ENCODE measurements at regions not wholly inside any gene's neighbourhood (a gene's known extent, or its start where the extent isn't known, plus 50 kb on each side); places are given as distances from the start of the nearest gene placed in this dataset.
A peak's percentile ranks its signal among the peaks of the same experiment; 100 is the strongest.
"Not testable (repeated sequence)": the region's sequence is repeated elsewhere in the genome, so short reads cannot be mapped to it uniquely, and the experiment has no call there.

- Histone ChIP-seq H3K4me3 (peak overlapping the region; percentile 19 to 39), H3K27me3 (no peaks in the 10 kb centered on the region), H3K36me3 (no peaks in the 10 kb centered on the region), H3K27ac (peak overlapping the region; percentile 62 to 77), H3K4me1 (peaks cover 0 to 8% of the 10 kb centered on the region in 2 donors), H3K9me3 (no peaks in the 10 kb centered on the region)
- TF ChIP-seq CTCF (IDR thresholded peaks at IDR 0.05), result peak; percentile 74 to 92
- DNase-seq (ENCODE audit: low spot score), result peak; percentile 96
These were observed 158.4 kb upstream of the FAM20A start for GRCh38 chr17:68759343-68760140.

DNA sequence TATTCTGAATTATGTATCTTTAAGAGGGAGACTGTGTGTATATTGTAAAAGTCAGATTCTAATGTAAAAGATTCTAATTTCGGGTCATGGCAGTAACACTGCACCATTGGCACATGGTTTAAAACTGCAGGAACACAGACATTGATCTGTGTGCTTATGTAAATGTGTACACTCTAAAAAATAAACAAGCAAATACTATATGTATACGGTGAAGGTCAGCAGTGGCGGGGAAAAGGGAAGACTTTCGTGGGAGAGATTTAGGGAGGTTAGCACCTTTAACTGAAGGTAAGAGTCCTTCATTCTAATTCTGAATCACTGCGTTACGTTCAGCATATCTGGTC lies 157.8 kb upstream of the FAM20A start:
- Histone ChIP-seq H3K36me3 (no peaks in the 10 kb centered on the region), H3K4me1 (peaks cover 0 to 8% of the 10 kb centered on the region in 2 donors), H3K4me3 (no peak overlapping the region), H3K9me3 (no peaks in the 10 kb centered on the region), H3K27me3 (no peaks in the 10 kb centered on the region), H3K27ac (peak overlapping the region in 1 of 2 donors; percentile 77)
- no peak for TF ChIP-seq CTCF (IDR thresholded peaks at IDR 0.05)
- no peak for DNase-seq (ENCODE audit: low spot score)

DNA sequence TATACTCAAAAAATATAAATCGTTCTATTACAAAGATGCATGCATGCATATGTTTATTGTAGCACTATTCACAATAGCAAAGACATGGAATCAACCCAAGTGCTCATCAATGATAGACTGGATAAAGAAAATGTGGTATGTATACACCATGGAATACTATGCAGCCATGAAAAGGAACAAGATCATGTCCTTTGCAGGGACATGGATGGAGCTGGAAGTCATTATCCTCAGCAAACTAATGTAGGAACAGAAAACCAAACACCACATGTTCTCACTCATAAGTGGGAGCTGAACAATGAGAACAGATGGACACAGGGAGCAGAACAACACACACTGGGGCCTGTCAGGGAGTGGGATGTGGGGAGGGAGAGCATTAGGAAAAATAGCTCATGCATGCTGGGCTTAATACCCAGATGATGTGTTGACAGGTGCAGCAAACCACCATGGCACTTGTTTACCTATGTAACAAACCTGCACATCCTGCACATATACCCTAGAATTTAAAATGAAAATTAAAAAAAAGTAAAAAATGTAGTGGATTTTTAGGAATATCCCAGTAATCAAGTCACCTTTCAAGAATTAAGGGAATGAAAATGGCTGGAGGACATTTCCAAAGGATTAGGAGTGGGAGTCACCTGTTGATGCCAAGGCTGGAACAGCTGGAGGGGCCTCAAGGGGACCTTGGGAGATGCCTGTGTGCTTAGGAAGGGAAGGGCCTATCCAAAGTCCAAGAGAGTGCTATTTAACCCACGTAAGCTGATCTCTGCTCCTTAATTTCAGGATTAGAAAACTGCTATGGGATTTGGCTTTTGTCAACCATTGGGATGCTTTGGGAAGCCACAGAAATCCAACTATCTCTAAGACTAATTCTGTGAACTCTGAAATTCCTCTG lies 156.9 kb upstream of the FAM20A start:
- H3K4me3 ChIP-seq; H3K27me3 ChIP-seq; DNase-seq (ENCODE audit: low spot score); H3K27ac ChIP-seq; H3K4me1 ChIP-seq; H3K36me3 ChIP-seq; H3K9me3 ChIP-seq: not testable (repeated sequence)

DNA sequence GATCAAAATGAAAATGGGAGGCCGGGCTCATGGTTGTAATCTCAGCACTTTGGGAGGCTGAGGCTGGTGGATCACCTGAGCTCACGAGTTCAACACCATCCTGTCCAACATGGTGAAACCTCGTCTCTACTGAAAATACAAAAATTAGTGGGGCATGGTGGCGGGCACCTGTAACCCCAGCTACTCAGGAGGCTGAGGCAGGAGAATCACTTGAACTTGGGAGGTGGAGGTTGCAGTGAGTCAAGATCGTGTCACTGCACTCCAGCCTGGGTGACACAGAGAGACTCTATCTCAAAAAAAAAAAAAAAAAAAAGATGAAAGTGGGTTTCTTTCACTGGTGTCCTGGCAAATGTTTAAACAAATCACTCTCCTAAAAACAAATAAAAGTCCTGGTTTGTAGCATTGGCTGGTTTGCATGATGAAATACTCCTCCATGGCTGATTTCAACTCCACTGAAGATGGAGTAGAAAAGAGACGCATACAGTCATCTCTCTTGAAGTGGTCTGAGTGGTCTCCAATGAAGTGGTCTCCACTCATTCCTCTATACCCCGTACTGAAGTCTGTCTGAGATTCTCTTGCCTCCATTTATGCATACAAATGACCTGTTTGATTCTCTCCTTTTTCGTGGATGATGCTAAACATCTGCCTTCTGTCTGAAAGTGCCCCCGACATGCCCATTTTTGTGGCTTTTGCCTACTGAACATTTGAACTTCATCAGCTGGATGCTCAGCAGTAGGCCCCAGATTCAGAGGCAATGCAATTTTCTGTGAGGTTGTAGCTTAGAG lies 153.0 kb upstream of the FAM20A start:
- no peaks in the 10 kb centered on the region for H3K9me3 ChIP-seq
- no peak overlapping the region for H3K27ac ChIP-seq
- TF ChIP-seq CTCF (IDR thresholded peaks at IDR 0.05), result no peak
- H3K27me3 ChIP-seq, result no peaks in the 10 kb centered on the region
- H3K36me3 ChIP-seq, result no peaks in the 10 kb centered on the region
- no peak overlapping the region for H3K4me3 ChIP-seq
- no peak for DNase-seq (ENCODE audit: low spot score)
- peaks cover 0 to 3% of the 10 kb centered on the region in 2 donors for H3K4me1 ChIP-seq

GRCh38 chr17:68750208-68750562 lies 149.0 kb upstream of the FAM20A start:
- no peak for DNase-seq (ENCODE audit: low spot score)
- Histone ChIP-seq H3K4me1 (no peaks in the 10 kb centered on the region), H3K36me3 (no peaks in the 10 kb centered on the region), H3K4me3 (no peak overlapping the region), H3K9me3 (peaks cover 0 to 6% of the 10 kb centered on the region in 2 donors), H3K27me3 (no peaks in the 10 kb centered on the region), H3K27ac (no peak overlapping the region)
- no peak for TF ChIP-seq CTCF (IDR thresholded peaks at IDR 0.05)

Data from right atrium auricular region (tissue), 2 donors.